ENCODE measurements at regions not wholly inside any gene's neighbourhood (a gene's known extent, or its start where the extent isn't known, plus 50 kb on each side); places are given as distances from the start of the nearest gene placed in this dataset.

GRCh38 chr12:68454892-68455291 lies 122.7 kb upstream of the MDM1 start:
- Histone ChIP-seq H4K20me1 (ENCODE audit: insufficient read depth, low read length, poor library complexity, severe bottlenecking) (no peaks in the 10 kb centered on the region), H3K4me1 (ENCODE audit: insufficient read depth, low read length, poor library complexity, severe bottlenecking) (peaks cover 62% of the 10 kb centered on the region), H3K79me2 (ENCODE audit: insufficient read depth, low read length) (no peaks in the 10 kb centered on the region), H3K9me2 (replicated peaks; ENCODE audit: low read depth, low read length) (no peaks in the 10 kb centered on the region), H2AFZ (ENCODE audit: low read length) (peak overlapping the region; percentile 73), H3K4me2 (ENCODE audit: low read depth, low read length, poor library complexity, severe bottlenecking) (peak overlapping the region; percentile 54), H3K36me3 (ENCODE audit: insufficient read depth, low read length) (no peaks in the 10 kb centered on the region), H3F3A (ENCODE audit: low read depth) (peaks cover 7% of the 10 kb centered on the region), H3K27me3 (ENCODE audit: insufficient read depth, low read length, poor library complexity, severe bottlenecking) (no peaks in the 10 kb centered on the region), H3K9ac (ENCODE audit: low read depth, low read length, poor library complexity, severe bottlenecking) (no peak overlapping the region), H3K9me3 (ENCODE audit: insufficient read depth, low read depth, low read length) (no peaks in the 10 kb centered on the region), H3K4me3 (ENCODE audit: low read length, poor library complexity, severe bottlenecking) (peak overlapping the region; percentile 31)
- TF ChIP-seq EZH2phosphoT487 (IDR thresholded peaks at IDR 0.05; ENCODE audit: borderline replicate concordance) (no peak), CTCF (conservative IDR thresholded peaks at IDR 0.05; ENCODE audit: low read length) (no peak)

- Histone ChIP-seq H3K4me3 (ENCODE audit: low read length, poor library complexity, severe bottlenecking) (peak overlapping the region; percentile 31), H3K4me2 (ENCODE audit: low read depth, low read length, poor library complexity, severe bottlenecking) (peak overlapping the region; percentile 54)
These were observed 123.7 kb upstream of the MDM1 start for GRCh38 chr12:68455691-68456345.

GRCh38 chr12:68458866-68459265 lies 126.7 kb upstream of the MDM1 start:
- H3K4me1 ChIP-seq (ENCODE audit: insufficient read depth, low read length, poor library complexity, severe bottlenecking), result peaks cover 32% of the 10 kb centered on the region

More at GRCh38 chr12:68455691-68456345, 123.7 kb upstream of the MDM1 start:
- H3K79me2 ChIP-seq (ENCODE audit: insufficient read depth, low read length), result no peaks in the 10 kb centered on the region
- no peaks in the 10 kb centered on the region for H3K9me3 ChIP-seq (ENCODE audit: insufficient read depth, low read depth, low read length)
- TF ChIP-seq EZH2phosphoT487 (IDR thresholded peaks at IDR 0.05; ENCODE audit: borderline replicate concordance) (no peak), CTCF (conservative IDR thresholded peaks at IDR 0.05; ENCODE audit: low read length) (no peak)
- H3K9me2 ChIP-seq (replicated peaks; ENCODE audit: low read depth, low read length), result no peaks in the 10 kb centered on the region
- H3F3A ChIP-seq (ENCODE audit: low read depth), result peaks cover 3% of the 10 kb centered on the region
- peaks cover 57% of the 10 kb centered on the region for H3K4me1 ChIP-seq (ENCODE audit: insufficient read depth, low read length, poor library complexity, severe bottlenecking)
- peak overlapping the region; percentile 64 for H2AFZ ChIP-seq (ENCODE audit: low read length)
- no peaks in the 10 kb centered on the region for H3K36me3 ChIP-seq (ENCODE audit: insufficient read depth, low read length)
- peak overlapping the region; percentile 28 for H3K9ac ChIP-seq (ENCODE audit: low read depth, low read length, poor library complexity, severe bottlenecking)
- H3K27me3 ChIP-seq (ENCODE audit: insufficient read depth, low read length, poor library complexity, severe bottlenecking), result no peaks in the 10 kb centered on the region
- no peaks in the 10 kb centered on the region for H4K20me1 ChIP-seq (ENCODE audit: insufficient read depth, low read length, poor library complexity, severe bottlenecking)

More at GRCh38 chr12:68458866-68459265, 126.7 kb upstream of the MDM1 start:
- H3K9ac ChIP-seq (ENCODE audit: low read depth, low read length, poor library complexity, severe bottlenecking), result no peak overlapping the region
- H2AFZ ChIP-seq (ENCODE audit: low read length), result no peak overlapping the region
- no peaks in the 10 kb centered on the region for H3K9me3 ChIP-seq (ENCODE audit: insufficient read depth, low read depth, low read length)
- no peaks in the 10 kb centered on the region for H4K20me1 ChIP-seq (ENCODE audit: insufficient read depth, low read length, poor library complexity, severe bottlenecking)
- no peaks in the 10 kb centered on the region for H3K27me3 ChIP-seq (ENCODE audit: insufficient read depth, low read length, poor library complexity, severe bottlenecking)
- no peak overlapping the region for H3K4me2 ChIP-seq (ENCODE audit: low read depth, low read length, poor library complexity, severe bottlenecking)
- H3K79me2 ChIP-seq (ENCODE audit: insufficient read depth, low read length), result no peaks in the 10 kb centered on the region
- no peak overlapping the region for H3K4me3 ChIP-seq (ENCODE audit: low read length, poor library complexity, severe bottlenecking)
- H3K9me2 ChIP-seq (replicated peaks; ENCODE audit: low read depth, low read length), result no peaks in the 10 kb centered on the region
- no peaks in the 10 kb centered on the region for H3K36me3 ChIP-seq (ENCODE audit: insufficient read depth, low read length)
- no peaks in the 10 kb centered on the region for H3F3A ChIP-seq (ENCODE audit: low read depth)
- TF ChIP-seq EZH2phosphoT487 (IDR thresholded peaks at IDR 0.05; ENCODE audit: borderline replicate concordance), result no peak
- TF ChIP-seq CTCF (conservative IDR thresholded peaks at IDR 0.05; ENCODE audit: low read length), result no peak

All from Loucy (cell line).